Colonic mucosa (tissue), 4 donors: ENCODE measurements at regions not wholly inside any gene's neighbourhood (a gene's known extent, or its start where the extent isn't known, plus 50 kb on each side); places are given as distances from the start of the nearest gene placed in this dataset.

ENCODE experiments used
- DNase-seq: peaks from one replicate; pipeline ENCODE4 v3.0.0-alpha.2; 2020
- H3K27ac ChIP-seq: fragments of 200-600 bp; one replicate; pipeline ENCODE4 v1.8.0; 2021
- H3K27me3 ChIP-seq: fragments of 200-600 bp; one replicate; pipeline ENCODE4 v1.8.0; 2021
- H3K36me3 ChIP-seq: fragments of 200-600 bp; one replicate; pipeline ENCODE4 v1.8.0; 2021
- H3K4me1 ChIP-seq: fragments of 200-600 bp; one replicate; pipeline ENCODE4 v1.8.0; 2021; ENCODE audit warnings: mild to moderate bottlenecking
- H3K4me3 ChIP-seq: fragments of 200-600 bp; one replicate; pipeline ENCODE4 v1.8.0; 2021
- H3K9ac ChIP-seq, 2 donors: one replicate each; pipeline ENCODE4 v1.7.0; 2013; ENCODE audit warnings: control low read depth in 2 of 2, low read depth in 2 of 2, low read length in 2 of 2
- H3K9me3 ChIP-seq: fragments of 200-600 bp; one replicate; pipeline ENCODE4 v1.8.0; 2021
- CTCF ChIP-seq: fragments of 200-600 bp; IDR thresholded peaks from one replicate; pipeline ENCODE4 v1.8.0; 2022; ENCODE audit warnings: antibody characterized with exemption, mild to moderate bottlenecking
- intact Hi-C: fragments of 100-400 bp; cut with DNase I; formaldehyde crosslinking; loops from one replicate; pipeline ENCODE4 v1.14.1; 2022
- donor health status: healthy.
- donor health status: DM: no; HTN: no; CAD: no.
- donor health status: DM: no; HTN: no; CAD: no.

DNA sequence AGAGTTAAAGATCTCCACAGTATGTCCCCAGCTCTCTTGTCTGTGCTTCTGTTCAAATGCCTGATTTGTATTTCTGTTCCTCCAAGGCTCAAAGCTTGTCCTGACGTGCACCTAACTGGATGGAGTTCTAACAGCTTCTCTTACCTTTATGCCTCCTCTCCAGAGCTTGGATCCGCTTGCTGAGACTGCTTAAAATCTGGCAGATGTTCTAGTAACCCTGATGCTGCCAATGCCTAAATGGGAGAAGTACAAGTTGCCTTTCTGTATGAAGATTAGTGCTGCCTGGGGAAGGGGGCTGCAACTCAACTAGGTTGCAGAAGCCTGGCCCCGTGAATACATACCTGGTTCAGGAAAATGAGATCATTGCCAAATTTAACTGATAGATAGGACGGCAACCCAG is 354.5 kb upstream of the KCNMB2 start:
- H3K4me3 ChIP-seq, result no peak overlapping the region
- H3K36me3 ChIP-seq, result no peaks in the 10 kb centered on the region
- H3K27me3 ChIP-seq, result no peaks in the 10 kb centered on the region
- H3K9me3 ChIP-seq, result no peaks in the 10 kb centered on the region
- no peak overlapping the region for H3K27ac ChIP-seq
- DNase-seq, result no peak
- H3K9ac ChIP-seq, result no peak overlapping the region
- intact Hi-C loops, result no loop called here
- TF ChIP-seq CTCF, result no peak
- no peaks in the 10 kb centered on the region for H3K4me1 ChIP-seq

GRCh38 chr3:178182337-178182779 is 353.9 kb upstream of the KCNMB2 start:
- H3K27ac ChIP-seq, result no peak overlapping the region
- H3K4me1 ChIP-seq, result no peaks in the 10 kb centered on the region
- no peaks in the 10 kb centered on the region for H3K9me3 ChIP-seq
- H3K36me3 ChIP-seq, result no peaks in the 10 kb centered on the region
- DNase-seq, result no peak
- H3K27me3 ChIP-seq, result no peaks in the 10 kb centered on the region
- H3K9ac ChIP-seq, result no peak overlapping the region
- intact Hi-C loops, result no loop called here
- no peak for TF ChIP-seq CTCF
- no peak overlapping the region for H3K4me3 ChIP-seq

- no peak for DNase-seq
- no peaks in the 10 kb centered on the region for H3K4me1 ChIP-seq
- no peaks in the 10 kb centered on the region for H3K9me3 ChIP-seq
- H3K4me3 ChIP-seq, result no peak overlapping the region
- no peaks in the 10 kb centered on the region for H3K36me3 ChIP-seq
- no peak overlapping the region for H3K9ac ChIP-seq
- no peak overlapping the region for H3K27ac ChIP-seq
- no peak for TF ChIP-seq CTCF
- no peaks in the 10 kb centered on the region for H3K27me3 ChIP-seq
- intact Hi-C loops, result no loop called here
Observed at GRCh38 chr3:178184833-178185232, 351.4 kb upstream of the KCNMB2 start.

GRCh38 chr3:178186666-178187065 is 349.6 kb upstream of the KCNMB2 start:
- Histone ChIP-seq H3K4me1 (no peaks in the 10 kb centered on the region), H3K4me3 (no peak overlapping the region), H3K9me3 (no peaks in the 10 kb centered on the region), H3K36me3 (no peaks in the 10 kb centered on the region), H3K27ac (no peak overlapping the region), H3K27me3 (no peaks in the 10 kb centered on the region), H3K9ac (no peak overlapping the region)
- TF ChIP-seq CTCF, result no peak
- intact Hi-C loops, result no loop called here
- no peak for DNase-seq

GRCh38 chr3:178189854-178190253 is 346.4 kb upstream of the KCNMB2 start:
- intact Hi-C loops, result no loop called here
- Histone ChIP-seq H3K27ac (no peak overlapping the region), H3K9me3 (no peaks in the 10 kb centered on the region)

More at GRCh38 chr3:178189854-178190253, 346.4 kb upstream of the KCNMB2 start:
- Histone ChIP-seq H3K9ac (no peak overlapping the region), H3K36me3 (no peaks in the 10 kb centered on the region), H3K27me3 (no peaks in the 10 kb centered on the region), H3K4me3 (no peak overlapping the region), H3K4me1 (no peaks in the 10 kb centered on the region)
- DNase-seq, result no peak
- no peak for TF ChIP-seq CTCF
